ENCODE measurements at regions not wholly inside any gene's neighbourhood (a gene's known extent, or its start where the extent isn't known, plus 50 kb on each side); places are given as distances from the start of the nearest gene placed in this dataset.

DNA sequence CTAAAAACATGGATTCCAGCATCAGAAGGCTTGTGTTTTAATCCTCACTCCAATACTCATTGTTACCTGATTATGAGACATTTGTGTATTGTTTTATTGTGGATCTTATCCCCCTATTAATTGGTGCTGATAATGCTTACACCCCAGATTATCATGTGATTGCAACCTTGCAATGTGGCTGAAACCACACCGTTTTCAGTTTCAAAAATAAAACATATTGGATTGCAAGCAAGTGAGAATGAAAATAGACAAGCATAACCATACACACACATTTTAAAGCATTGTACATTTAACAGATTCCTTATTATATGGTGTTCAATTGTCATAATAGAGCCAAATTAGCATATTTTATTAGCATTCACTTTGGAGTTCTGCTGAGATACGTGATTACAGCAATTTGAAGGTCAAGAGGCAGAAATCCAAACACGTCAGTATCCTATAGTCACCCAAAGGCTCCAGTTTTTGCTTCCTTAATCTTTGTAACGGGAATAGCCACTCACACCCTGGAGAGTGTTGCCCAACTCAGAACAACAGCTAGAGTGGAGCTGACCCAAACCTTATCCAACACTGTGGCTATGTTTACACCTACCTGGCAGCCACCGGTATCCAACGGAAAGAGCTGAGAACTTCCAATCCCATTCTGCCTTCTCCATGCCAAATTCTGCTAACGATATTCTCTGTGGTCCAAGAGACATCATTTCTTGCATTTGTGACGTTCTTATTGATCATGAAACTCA, 317.1 kb upstream of the KLF6 start:
- no peak for DNase-seq (ENCODE audit: extremely low spot score, unreplicated experiment)
- TF ChIP-seq, protein P1, sequence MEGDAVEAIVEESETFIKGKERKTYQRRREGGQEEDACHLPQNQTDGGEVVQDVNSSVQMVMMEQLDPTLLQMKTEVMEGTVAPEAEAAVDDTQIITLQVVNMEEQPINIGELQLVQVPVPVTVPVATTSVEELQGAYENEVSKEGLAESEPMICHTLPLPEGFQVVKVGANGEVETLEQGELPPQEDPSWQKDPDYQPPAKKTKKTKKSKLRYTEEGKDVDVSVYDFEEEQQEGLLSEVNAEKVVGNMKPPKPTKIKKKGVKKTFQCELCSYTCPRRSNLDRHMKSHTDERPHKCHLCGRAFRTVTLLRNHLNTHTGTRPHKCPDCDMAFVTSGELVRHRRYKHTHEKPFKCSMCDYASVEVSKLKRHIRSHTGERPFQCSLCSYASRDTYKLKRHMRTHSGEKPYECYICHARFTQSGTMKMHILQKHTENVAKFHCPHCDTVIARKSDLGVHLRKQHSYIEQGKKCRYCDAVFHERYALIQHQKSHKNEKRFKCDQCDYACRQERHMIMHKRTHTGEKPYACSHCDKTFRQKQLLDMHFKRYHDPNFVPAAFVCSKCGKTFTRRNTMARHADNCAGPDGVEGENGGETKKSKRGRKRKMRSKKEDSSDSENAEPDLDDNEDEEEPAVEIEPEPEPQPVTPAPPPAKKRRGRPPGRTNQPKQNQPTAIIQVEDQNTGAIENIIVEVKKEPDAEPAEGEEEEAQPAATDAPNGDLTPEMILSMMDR (IDR thresholded peaks at IDR 0.05): no peak
- Mint-ChIP-seq H3K4me3 (ENCODE audit: unreplicated experiment) (no peak overlapping the region), H3K27ac (ENCODE audit: unreplicated experiment) (no peak overlapping the region), H3K27me3 (ENCODE audit: unreplicated experiment) (no peaks in the 10 kb centered on the region), H3K9me3 (ENCODE audit: unreplicated experiment) (no peaks in the 10 kb centered on the region), H3K36me3 (ENCODE audit: unreplicated experiment) (no peaks in the 10 kb centered on the region), H3K4me1 (ENCODE audit: unreplicated experiment) (peaks cover 14% of the 10 kb centered on the region)

DNA sequence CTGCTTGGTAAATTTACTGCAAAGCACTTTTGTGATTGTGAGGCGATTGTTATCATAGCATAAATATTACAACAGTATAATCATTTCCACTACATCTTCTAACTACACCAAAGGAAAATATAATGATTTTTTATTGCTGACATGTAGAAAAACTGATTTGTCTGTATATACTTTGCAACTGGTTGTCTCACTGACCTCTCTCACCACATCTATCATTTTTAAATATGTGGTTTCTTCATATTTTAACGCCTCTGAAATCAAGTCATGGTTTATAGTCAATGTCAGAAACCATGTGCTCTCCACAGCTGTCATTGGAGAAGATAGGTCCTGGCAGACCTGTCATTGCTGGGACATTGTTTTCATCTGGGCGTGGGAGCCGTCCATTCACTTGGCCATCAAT, 315.4 kb upstream of the KLF6 start:
- Mint-ChIP-seq H3K36me3 (ENCODE audit: unreplicated experiment) (no peaks in the 10 kb centered on the region), H3K9me3 (ENCODE audit: unreplicated experiment) (no peaks in the 10 kb centered on the region), H3K4me3 (ENCODE audit: unreplicated experiment) (no peak overlapping the region), H3K27me3 (ENCODE audit: unreplicated experiment) (no peaks in the 10 kb centered on the region), H3K4me1 (ENCODE audit: unreplicated experiment) (peaks cover 14% of the 10 kb centered on the region), H3K27ac (ENCODE audit: unreplicated experiment) (no peak overlapping the region)
- TF ChIP-seq, protein P1 (IDR thresholded peaks at IDR 0.05): no peak
- no peak for DNase-seq (ENCODE audit: extremely low spot score, unreplicated experiment)

DNA sequence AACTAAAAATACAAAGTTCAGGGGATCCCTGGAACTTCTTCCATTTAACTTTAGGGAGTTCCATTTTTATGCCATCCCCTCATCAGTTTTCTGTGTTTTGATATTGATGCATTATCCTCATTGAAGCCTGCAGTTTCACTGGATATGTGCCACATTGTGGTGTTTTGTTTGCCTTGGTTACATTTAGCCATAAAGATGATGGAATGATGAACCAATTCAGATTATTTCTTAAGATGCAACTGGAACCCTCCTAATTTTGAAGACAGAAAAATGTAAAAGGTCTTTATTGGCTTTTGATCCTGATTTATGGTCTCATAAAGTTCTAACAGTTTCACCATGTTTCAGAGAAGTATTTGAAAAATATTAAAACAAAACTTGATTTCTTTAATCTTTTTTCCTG, 314.2 kb upstream of the KLF6 start:
- no peaks in the 10 kb centered on the region for H3K9me3 Mint-ChIP-seq (ENCODE audit: unreplicated experiment)
- DNase-seq (ENCODE audit: extremely low spot score, unreplicated experiment): no peak
- no peak overlapping the region for H3K27ac Mint-ChIP-seq (ENCODE audit: unreplicated experiment)
- peaks cover 19% of the 10 kb centered on the region for H3K4me1 Mint-ChIP-seq (ENCODE audit: unreplicated experiment)
- TF ChIP-seq, protein P1 (IDR thresholded peaks at IDR 0.05): no peak
- H3K27me3 Mint-ChIP-seq (ENCODE audit: unreplicated experiment): no peaks in the 10 kb centered on the region
- H3K4me3 Mint-ChIP-seq (ENCODE audit: unreplicated experiment): no peak overlapping the region
- no peaks in the 10 kb centered on the region for H3K36me3 Mint-ChIP-seq (ENCODE audit: unreplicated experiment)

DNA sequence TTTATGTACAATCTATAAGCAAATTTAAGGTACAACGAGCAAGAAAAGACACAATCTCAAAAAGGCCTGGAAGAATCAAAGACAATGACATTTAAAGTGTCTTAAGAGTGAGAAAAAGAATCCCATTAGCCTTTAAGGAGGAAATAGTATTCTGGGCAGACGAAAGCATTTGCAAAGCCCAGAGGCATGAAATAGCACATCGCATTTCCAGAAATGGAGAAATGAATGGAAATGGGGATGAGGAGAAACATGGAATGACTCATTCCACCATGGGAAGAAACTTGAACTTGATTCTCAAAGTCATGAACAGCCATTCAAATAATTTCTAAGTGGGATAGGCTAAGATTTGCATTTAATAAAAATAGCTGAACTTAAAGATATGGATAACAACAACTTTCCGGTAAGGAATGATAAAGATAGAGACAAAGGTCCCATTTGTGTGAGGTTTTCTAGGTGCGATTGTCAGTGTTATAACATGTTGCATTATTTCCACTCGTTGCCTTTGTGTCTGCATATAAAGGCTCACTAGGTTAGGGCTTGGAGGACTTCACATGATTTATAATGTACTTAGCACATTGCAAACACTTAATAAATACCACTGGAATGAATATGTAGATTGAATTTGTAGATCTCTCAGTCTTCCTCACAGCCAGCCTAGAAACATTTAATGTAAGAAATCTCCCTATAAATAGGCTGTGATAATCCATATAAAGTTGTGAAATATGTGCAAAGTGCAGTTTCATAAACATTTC, 310.3 kb upstream of the KLF6 start:
- peaks cover 5% of the 10 kb centered on the region for H3K4me1 Mint-ChIP-seq (ENCODE audit: unreplicated experiment)
- TF ChIP-seq, protein P1 (IDR thresholded peaks at IDR 0.05): no peak
- peaks cover 4% of the 10 kb centered on the region for H3K9me3 Mint-ChIP-seq (ENCODE audit: unreplicated experiment)

DNA sequence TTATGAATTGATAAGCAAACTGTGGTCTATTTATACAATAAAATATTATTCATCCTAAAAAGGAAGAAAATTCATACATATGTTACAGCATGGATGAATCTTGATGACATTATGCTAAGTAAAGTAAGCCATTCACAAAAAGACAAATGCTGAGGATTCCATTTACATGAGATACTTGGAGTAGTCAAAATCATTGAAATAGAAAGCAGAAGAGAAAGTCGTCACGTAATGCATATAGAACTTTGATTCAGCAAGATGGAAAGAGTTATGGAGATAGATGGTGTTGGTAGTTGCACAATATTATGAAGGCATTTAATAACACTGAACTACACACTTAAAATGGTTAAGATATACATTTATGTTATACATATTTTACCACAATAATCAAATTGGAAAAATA, 309.7 kb upstream of the KLF6 start:
- H3K27me3 Mint-ChIP-seq (ENCODE audit: unreplicated experiment): no peaks in the 10 kb centered on the region
- no peak overlapping the region for H3K27ac Mint-ChIP-seq (ENCODE audit: unreplicated experiment)
- H3K9me3 Mint-ChIP-seq (ENCODE audit: unreplicated experiment): peaks cover 4% of the 10 kb centered on the region
- peaks cover 5% of the 10 kb centered on the region for H3K4me1 Mint-ChIP-seq (ENCODE audit: unreplicated experiment)
- TF ChIP-seq, protein P1 (IDR thresholded peaks at IDR 0.05): no peak
- no peak overlapping the region for H3K4me3 Mint-ChIP-seq (ENCODE audit: unreplicated experiment)
- no peak for DNase-seq (ENCODE audit: extremely low spot score, unreplicated experiment)
- H3K36me3 Mint-ChIP-seq (ENCODE audit: unreplicated experiment): no peaks in the 10 kb centered on the region

More for the DNA sequence above, 310.3 kb upstream of the KLF6 start:
- no peaks in the 10 kb centered on the region for H3K36me3 Mint-ChIP-seq (ENCODE audit: unreplicated experiment)
- no peak for DNase-seq (ENCODE audit: extremely low spot score, unreplicated experiment)
- no peaks in the 10 kb centered on the region for H3K27me3 Mint-ChIP-seq (ENCODE audit: unreplicated experiment)
- no peak overlapping the region for H3K27ac Mint-ChIP-seq (ENCODE audit: unreplicated experiment)
- no peak overlapping the region for H3K4me3 Mint-ChIP-seq (ENCODE audit: unreplicated experiment)

Data from osteocyte (in vitro differentiated cells).